Osteoblast (primary cell): ENCODE measurements at regions not wholly inside any gene's neighbourhood (a gene's known extent, or its start where the extent isn't known, plus 50 kb on each side); places are given as distances from the start of the nearest gene placed in this dataset.

Experiments used
- DNase-seq: peaks from one replicate; pipeline ENCODE4 v3.0.0; 2011; ENCODE audit warnings: low spot score, mixed read lengths; ENCODE audit not compliant: insufficient read length; ENCODE audit errors: missing footprints
- H2AFZ ChIP-seq: 2 replicates; pipeline ENCODE4 v1.6.0; 2011; ENCODE audit warnings: mild to moderate bottlenecking, low read length
- H3K27ac ChIP-seq: 2 replicates; pipeline ENCODE4 v1.5.1; 2011; ENCODE audit warnings: mild to moderate bottlenecking, low read depth, low read length, moderate library complexity
- H3K27me3 ChIP-seq: 2 replicates; pipeline ENCODE4 v1.6.0; 2012; ENCODE audit warnings: mild to moderate bottlenecking, control low read depth, inconsistent platforms, low read length, moderate library complexity; ENCODE audit not compliant: insufficient read depth
- H3K36me3 ChIP-seq: 2 replicates; pipeline ENCODE4 v1.5.1; 2011; ENCODE audit warnings: mild to moderate bottlenecking, low read length, control low read depth, moderate library complexity; ENCODE audit not compliant: insufficient read depth
- H3K4me1 ChIP-seq: 2 replicates; pipeline ENCODE4 v1.5.1; 2011; ENCODE audit warnings: mild to moderate bottlenecking, low read length, control low read depth, moderate library complexity; ENCODE audit not compliant: insufficient read depth
- H3K4me2 ChIP-seq: 2 replicates; pipeline ENCODE4 v1.6.0; 2011; ENCODE audit warnings: mild to moderate bottlenecking, low read length; ENCODE audit not compliant: insufficient read depth
- H3K4me3 ChIP-seq: fragments of 200-600 bp; sonication (generic); 3 replicates; pipeline ENCODE4 v1.5.1; 2012; ENCODE audit warnings: mild to moderate bottlenecking, low read length, inconsistent platforms; ENCODE audit not compliant: insufficient read depth
- H3K79me2 ChIP-seq: 2 replicates; pipeline ENCODE4 v1.6.0; 2012; ENCODE audit warnings: mild to moderate bottlenecking, low read length, control low read depth, inconsistent platforms; ENCODE audit not compliant: insufficient read depth
- H3K9me3 ChIP-seq: 2 replicates; pipeline ENCODE4 v1.5.1; 2011; ENCODE audit warnings: low read depth, low read length, control low read depth
- H4K20me1 ChIP-seq: 2 replicates; pipeline ENCODE4 v1.6.0; 2012; ENCODE audit warnings: mild to moderate bottlenecking, low read length, control low read depth; ENCODE audit not compliant: insufficient read depth
- TF ChIP-seq, protein P1 (sequence below): IDR thresholded peaks from 2 replicates; pipeline ENCODE4 v1.5.1; 2011; ENCODE audit warnings: mild to moderate bottlenecking, low read depth, low read length, moderate library complexity; ENCODE audit errors: extremely low read depth

- Histone ChIP-seq H2AFZ (no peak overlapping the region), H3K9me3 (no peaks in the 10 kb centered on the region), H3K79me2 (no peaks in the 10 kb centered on the region), H4K20me1 (no peaks in the 10 kb centered on the region), H3K4me1 (peaks cover 11% of the 10 kb centered on the region), H3K4me3 (no peak overlapping the region), H3K27me3 (peaks cover 53% of the 10 kb centered on the region), H3K4me2 (no peak overlapping the region), H3K36me3 (no peaks in the 10 kb centered on the region), H3K27ac (no peak overlapping the region)
- TF ChIP-seq, protein P1, sequence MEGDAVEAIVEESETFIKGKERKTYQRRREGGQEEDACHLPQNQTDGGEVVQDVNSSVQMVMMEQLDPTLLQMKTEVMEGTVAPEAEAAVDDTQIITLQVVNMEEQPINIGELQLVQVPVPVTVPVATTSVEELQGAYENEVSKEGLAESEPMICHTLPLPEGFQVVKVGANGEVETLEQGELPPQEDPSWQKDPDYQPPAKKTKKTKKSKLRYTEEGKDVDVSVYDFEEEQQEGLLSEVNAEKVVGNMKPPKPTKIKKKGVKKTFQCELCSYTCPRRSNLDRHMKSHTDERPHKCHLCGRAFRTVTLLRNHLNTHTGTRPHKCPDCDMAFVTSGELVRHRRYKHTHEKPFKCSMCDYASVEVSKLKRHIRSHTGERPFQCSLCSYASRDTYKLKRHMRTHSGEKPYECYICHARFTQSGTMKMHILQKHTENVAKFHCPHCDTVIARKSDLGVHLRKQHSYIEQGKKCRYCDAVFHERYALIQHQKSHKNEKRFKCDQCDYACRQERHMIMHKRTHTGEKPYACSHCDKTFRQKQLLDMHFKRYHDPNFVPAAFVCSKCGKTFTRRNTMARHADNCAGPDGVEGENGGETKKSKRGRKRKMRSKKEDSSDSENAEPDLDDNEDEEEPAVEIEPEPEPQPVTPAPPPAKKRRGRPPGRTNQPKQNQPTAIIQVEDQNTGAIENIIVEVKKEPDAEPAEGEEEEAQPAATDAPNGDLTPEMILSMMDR: no peak
- no peak for DNase-seq
These were observed 102.6 kb downstream of the SNX19 start for GRCh38 chr11:130813638-130814037.

DNA sequence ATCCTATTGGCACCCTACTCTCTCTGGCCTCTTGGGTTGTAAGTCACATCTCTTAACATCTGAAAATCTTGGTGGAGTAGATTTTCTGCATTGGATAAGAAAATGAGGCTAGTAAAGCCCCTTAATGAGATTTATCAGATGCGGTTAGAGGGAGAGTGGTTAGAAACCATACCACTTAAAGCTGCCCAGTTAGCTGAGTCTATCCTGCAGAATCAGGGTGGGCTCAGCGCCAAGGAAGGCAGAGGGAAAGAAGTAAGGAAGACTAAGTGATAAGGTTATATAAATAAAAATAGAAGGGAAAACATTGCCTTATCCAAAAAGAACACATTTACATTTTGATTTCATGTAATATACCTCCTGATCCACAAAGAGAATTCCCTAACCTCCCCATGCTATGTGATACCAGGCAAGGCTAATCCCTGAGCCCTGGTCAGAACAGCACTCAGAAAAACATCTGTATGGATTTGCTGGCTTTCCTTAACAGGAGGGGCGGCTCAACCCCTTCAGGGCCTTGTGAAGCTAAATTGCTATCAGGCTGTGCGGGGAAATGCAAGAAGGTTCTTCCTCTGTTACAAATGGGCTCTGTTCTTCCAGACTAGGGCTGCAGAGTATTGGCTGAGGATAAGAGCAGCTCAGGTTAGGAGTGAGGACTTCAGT is 101.7 kb downstream of the SNX19 start:
- Histone ChIP-seq H3K4me2 (no peak overlapping the region), H2AFZ (no peak overlapping the region), H3K36me3 (no peaks in the 10 kb centered on the region), H3K4me1 (peaks cover 14% of the 10 kb centered on the region), H4K20me1 (no peaks in the 10 kb centered on the region), H3K27ac (no peak overlapping the region), H3K4me3 (no peak overlapping the region), H3K79me2 (no peaks in the 10 kb centered on the region), H3K27me3 (peaks cover 53% of the 10 kb centered on the region), H3K9me3 (no peaks in the 10 kb centered on the region)
- TF ChIP-seq, protein P1: no peak
- no peak for DNase-seq

DNA sequence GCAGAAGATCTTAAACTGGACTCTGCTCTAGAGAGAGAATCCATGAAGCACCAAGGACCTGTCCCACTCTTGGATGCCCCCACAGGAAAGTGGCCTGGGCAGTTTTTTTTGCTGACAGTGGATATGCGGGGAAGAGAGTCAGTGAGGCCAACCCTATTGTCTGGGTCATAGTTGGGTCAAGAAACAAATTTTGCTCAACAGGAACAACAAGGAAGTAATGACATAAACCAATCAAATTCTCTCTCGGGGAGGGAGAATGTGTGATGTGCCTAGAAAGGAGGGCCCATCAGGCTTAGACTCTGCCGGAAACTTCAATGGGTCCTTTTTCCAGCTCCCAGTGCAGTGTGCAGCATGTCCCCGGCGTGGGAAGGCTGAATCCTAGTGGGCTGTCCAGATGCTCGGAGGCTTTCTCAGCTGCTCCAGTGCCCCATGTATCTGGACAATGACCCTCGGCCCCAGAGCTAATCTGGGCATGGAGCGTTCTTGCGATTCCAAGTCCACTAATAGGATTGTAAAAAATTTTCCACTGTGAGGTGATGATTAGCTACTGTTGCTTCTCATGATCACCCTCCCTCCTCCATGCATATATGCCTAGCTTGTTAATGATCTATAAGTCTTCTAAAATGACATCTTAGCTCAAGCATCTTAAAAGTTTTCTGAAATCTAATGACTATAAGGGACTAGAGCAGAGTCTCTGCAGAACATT is 101.0 kb downstream of the SNX19 start:
- Histone ChIP-seq H3K4me3 (no peak overlapping the region), H3K27me3 (peaks cover 55% of the 10 kb centered on the region), H3K79me2 (no peaks in the 10 kb centered on the region), H3K4me1 (peaks cover 17% of the 10 kb centered on the region), H3K9me3 (no peaks in the 10 kb centered on the region), H3K36me3 (no peaks in the 10 kb centered on the region), H3K27ac (no peak overlapping the region), H2AFZ (no peak overlapping the region), H3K4me2 (no peak overlapping the region), H4K20me1 (no peaks in the 10 kb centered on the region)
- DNase-seq: no peak
- TF ChIP-seq, protein P1: no peak

DNA sequence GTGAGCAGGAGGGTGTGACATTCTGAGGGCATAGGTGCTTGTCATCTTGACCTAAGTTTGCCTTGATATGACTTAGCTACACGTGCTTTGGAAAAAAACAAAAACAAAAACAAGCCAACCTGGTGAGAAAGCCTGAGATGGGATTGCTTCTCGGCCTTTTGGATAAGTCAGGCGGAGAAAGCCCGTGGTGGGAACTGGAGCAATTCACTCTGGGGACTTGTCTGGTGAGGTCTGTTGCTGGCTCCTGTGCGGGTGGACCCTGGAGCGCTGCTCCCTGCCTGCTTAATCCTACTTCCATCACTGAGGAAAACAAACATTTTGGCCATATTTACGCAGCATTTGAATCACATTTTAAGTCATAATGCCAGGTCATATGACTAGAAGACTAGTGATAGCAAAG is 100.3 kb downstream of the SNX19 start:
- H3K27me3 ChIP-seq: peaks cover 62% of the 10 kb centered on the region
- no peak overlapping the region for H2AFZ ChIP-seq
- H3K4me3 ChIP-seq: no peak overlapping the region
- H3K4me2 ChIP-seq: no peak overlapping the region
- H3K9me3 ChIP-seq: no peaks in the 10 kb centered on the region
- no peaks in the 10 kb centered on the region for H4K20me1 ChIP-seq
- peaks cover 17% of the 10 kb centered on the region for H3K4me1 ChIP-seq
- H3K79me2 ChIP-seq: no peaks in the 10 kb centered on the region
- H3K27ac ChIP-seq: no peak overlapping the region
- DNase-seq: no peak
- no peaks in the 10 kb centered on the region for H3K36me3 ChIP-seq
- TF ChIP-seq, protein P1: no peak
